ENCODE measurements at regions not wholly inside any gene's neighbourhood (a gene's known extent, or its start where the extent isn't known, plus 50 kb on each side); places are given as distances from the start of the nearest gene placed in this dataset.

GRCh38 chr6:4698901-4699659 is 77.1 kb upstream of the CDYL start:
- no peaks in the 10 kb centered on the region for H3K4me1 ChIP-seq (ENCODE audit: insufficient read depth)
- no peak overlapping the region for H3K27ac Mint-ChIP-seq
- no peaks in the 10 kb centered on the region for H4K20me1 ChIP-seq (replicated peaks; ENCODE audit: insufficient read depth)
- H3K27ac ChIP-seq (ENCODE audit: low read depth), result no peak overlapping the region
- no peaks in the 10 kb centered on the region for H3K36me3 Mint-ChIP-seq (ENCODE audit: low read depth)
- H3K4me2 ChIP-seq, result no peak overlapping the region
- no peaks in the 10 kb centered on the region for H3K27me3 ChIP-seq (ENCODE audit: insufficient read depth)
- no peaks in the 10 kb centered on the region for H3K79me2 ChIP-seq (replicated peaks; ENCODE audit: insufficient read depth)
- H3F3A ChIP-seq (replicated peaks; ENCODE audit: low read depth), result no peaks in the 10 kb centered on the region
- H3K4me3 ChIP-seq, result no peak overlapping the region
- H3K36me3 ChIP-seq (ENCODE audit: insufficient read depth), result no peaks in the 10 kb centered on the region
- H2AFZ ChIP-seq, result no peak overlapping the region
- ATAC-seq (no peak), DNase-seq (ENCODE audit: low spot score) (no peak)
- H3K9me3 Mint-ChIP-seq, result peaks cover 3% of the 10 kb centered on the region; the same call in 1 of the 3 replicates
- peaks cover 9% of the 10 kb centered on the region for H3K27me3 Mint-ChIP-seq (ENCODE audit: insufficient read depth, low read depth, poor library complexity)
- H3K4me3 Mint-ChIP-seq, result no peak overlapping the region
- TF ChIP-seq CTCF (conservative IDR thresholded peaks at IDR 0.05; ENCODE audit: low read depth in 2 of 2), result no peak
- TF ChIP-seq JUNB (IDR thresholded peaks at IDR 0.05; ENCODE audit: unreplicated experiment), result no peak
- TF ChIP-seq ZNF331 (CRISPR knock-in tag; IDR thresholded peaks at IDR 0.05; ENCODE audit: low read depth), result no peak
- TF ChIP-seq ETS1 (IDR thresholded peaks at IDR 0.05), result no peak
- TF ChIP-seq EZH2 (IDR thresholded peaks at IDR 0.05; ENCODE audit: low read depth, unreplicated experiment), result no peak
- no peak for TF ChIP-seq NANOG (IDR thresholded peaks at IDR 0.05; ENCODE audit: borderline replicate concordance)
- no peak for TF ChIP-seq CREB1 (CRISPR knock-in tag; IDR thresholded peaks at IDR 0.05; ENCODE audit: low read depth)
- TF ChIP-seq STAT1 (IDR thresholded peaks at IDR 0.05; ENCODE audit: unreplicated experiment), result no peak
- no peak for TF ChIP-seq ZNF462 (CRISPR knock-in tag; IDR thresholded peaks at IDR 0.05)
- TF ChIP-seq ZNF114 (CRISPR knock-in tag; IDR thresholded peaks at IDR 0.05), result no peak
- no peak for TF ChIP-seq REST (IDR thresholded peaks at IDR 0.05; ENCODE audit: unreplicated experiment)
- no peak for TF ChIP-seq EZH2phosphoT487 (IDR thresholded peaks at IDR 0.05; ENCODE audit: unreplicated experiment)
- TF ChIP-seq POLR2AphosphoS5 (IDR thresholded peaks at IDR 0.05; ENCODE audit: low read depth), result no peak
- no peaks in the 10 kb centered on the region for H3K4me1 Mint-ChIP-seq
- 0 out of 2 replicates have a peak, but pooled peaks cover 5% of the 10 kb centered on the region for H3K9me2 ChIP-seq (ENCODE audit: insufficient read depth)

Measured in GM23338 (cell line).